Astrocyte of the cerebellum (primary cell): ENCODE measurements at regions not wholly inside any gene's neighbourhood (a gene's known extent, or its start where the extent isn't known, plus 50 kb on each side); places are given as distances from the start of the nearest gene placed in this dataset.

ENCODE experiments used
- DNase-seq: peaks from one replicate; pipeline ENCODE4 v3.0.0-alpha.2; 2011; ENCODE audit warnings: low read depth
- H3K4me3 ChIP-seq: 2 replicates; pipeline ENCODE4 v1.5.1; 2011; ENCODE audit warnings: mild to moderate bottlenecking, low read depth, low read length, moderate library complexity
- in situ Hi-C: cut with HindIII; loops from 2 replicates; pipeline ENCODE4 v1.10.0; 2017; ENCODE audit warnings: low sequenced_read_pairs
- TF ChIP-seq, protein P1 (sequence below): IDR thresholded peaks from 2 replicates; pipeline ENCODE4 v1.5.1; 2012; ENCODE audit warnings: low read length, low read depth, moderate library complexity, mild to moderate bottlenecking; ENCODE audit errors: missing control alignments

DNA sequence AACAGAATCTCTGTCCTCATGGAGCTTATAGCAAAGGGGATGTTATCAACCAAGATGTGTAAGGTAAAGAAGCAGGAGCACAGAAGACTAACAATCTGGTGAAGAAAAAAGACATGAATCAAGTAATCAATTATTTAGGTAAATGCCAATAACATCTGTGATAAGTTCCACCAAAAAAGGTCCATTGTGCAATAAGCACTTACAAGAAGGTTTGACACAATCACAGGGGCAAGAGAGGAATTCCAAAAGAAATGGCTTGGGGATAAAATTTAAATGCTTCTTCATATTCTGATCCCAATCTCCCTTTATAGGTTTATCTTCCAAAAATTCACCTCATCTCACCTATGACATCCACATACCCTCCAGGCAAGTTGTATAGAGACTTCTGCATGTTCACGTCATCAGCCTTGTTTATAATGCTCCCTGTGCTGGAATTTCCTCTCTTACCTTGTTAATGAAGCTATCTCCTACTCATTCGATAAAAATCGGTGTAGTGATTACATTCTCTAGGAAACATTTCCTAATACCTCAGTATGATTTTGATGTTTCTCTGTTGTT lies 53.6 kb upstream of the DPT start:
- no peak for DNase-seq
- in situ Hi-C loops = no loop called here
- TF ChIP-seq, protein P1, sequence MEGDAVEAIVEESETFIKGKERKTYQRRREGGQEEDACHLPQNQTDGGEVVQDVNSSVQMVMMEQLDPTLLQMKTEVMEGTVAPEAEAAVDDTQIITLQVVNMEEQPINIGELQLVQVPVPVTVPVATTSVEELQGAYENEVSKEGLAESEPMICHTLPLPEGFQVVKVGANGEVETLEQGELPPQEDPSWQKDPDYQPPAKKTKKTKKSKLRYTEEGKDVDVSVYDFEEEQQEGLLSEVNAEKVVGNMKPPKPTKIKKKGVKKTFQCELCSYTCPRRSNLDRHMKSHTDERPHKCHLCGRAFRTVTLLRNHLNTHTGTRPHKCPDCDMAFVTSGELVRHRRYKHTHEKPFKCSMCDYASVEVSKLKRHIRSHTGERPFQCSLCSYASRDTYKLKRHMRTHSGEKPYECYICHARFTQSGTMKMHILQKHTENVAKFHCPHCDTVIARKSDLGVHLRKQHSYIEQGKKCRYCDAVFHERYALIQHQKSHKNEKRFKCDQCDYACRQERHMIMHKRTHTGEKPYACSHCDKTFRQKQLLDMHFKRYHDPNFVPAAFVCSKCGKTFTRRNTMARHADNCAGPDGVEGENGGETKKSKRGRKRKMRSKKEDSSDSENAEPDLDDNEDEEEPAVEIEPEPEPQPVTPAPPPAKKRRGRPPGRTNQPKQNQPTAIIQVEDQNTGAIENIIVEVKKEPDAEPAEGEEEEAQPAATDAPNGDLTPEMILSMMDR = no peak
- no peak overlapping the region for H3K4me3 ChIP-seq

DNA sequence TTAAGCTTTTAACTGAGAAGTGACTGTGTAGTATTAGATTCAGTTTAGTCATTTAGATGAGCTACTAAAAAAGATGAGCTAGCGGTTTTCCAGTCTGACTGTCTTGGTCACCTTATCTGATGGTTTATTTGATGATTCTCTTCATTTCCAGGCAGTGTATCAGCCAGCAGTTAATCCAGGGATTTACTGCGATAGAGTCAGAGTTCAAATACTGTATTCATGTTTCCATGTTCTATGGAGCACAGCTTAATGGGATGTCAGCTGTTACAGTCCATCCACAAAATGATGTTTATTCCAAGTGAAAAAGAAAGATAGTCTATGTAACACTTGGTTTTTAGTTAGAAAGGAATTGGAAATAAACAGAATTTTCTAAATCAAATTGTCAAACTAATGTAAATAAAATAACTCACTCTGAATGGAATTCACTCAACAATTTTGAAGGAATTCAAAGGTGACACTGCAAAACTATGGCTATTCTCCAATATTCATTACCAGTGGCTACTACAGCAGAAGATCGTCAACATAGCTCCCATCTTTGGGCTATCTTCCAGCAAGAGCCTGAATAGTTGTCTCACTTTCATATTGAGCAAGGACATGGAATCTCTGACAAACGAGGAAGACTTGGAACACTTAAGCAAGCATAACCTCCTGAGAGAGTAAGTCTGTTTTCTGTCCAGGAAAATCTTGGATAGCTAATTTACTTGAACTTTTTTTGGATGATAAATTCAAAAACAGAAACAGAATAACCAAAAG lies 54.6 kb upstream of the DPT start:
- DNase-seq = no peak
- TF ChIP-seq, protein P1 = no peak
- in situ Hi-C loops = no loop called here
- H3K4me3 ChIP-seq = no peak overlapping the region

DNA sequence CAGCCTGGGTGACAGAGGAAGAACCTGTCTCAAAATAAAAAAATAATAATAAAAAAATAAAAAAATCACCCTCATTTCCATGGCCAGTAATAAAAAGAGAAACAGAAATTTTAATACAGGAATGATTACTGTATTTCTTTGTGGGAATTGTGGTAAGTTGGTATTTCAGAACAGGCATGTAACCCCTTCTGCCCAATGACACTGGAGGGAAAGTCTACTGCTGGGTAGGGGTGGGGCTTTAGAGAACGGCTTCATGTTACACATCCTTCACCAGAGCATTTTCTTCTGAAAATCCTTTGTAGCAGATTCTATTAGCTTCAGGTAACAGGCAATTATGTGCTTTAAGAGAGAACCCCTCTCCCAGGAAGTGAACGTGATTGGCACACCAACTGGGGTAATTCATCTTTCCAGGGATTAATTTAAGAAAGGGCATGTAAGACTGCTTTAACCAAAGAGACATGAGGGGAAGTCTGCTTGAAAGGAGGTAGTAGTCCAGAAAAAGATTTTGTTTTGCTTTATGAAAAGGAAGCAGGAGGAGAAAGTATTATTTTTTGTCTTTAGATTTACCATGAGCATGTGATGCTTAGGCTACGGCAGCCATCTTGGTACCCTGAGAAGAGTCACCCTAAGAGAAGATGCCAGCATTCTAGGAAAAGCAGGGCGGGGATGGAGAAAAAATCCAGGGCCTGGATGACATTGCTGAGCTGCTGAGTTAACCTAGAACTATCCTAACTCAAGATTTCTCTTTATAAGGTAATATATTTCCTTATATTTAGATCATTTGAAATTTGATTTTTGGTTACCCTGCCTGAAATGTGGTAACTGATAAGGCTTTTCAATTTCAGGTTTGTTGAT lies 57.7 kb upstream of the DPT start:
- H3K4me3 ChIP-seq = no peak overlapping the region
- TF ChIP-seq, protein P1 = no peak
- peak; percentile 16 for DNase-seq
- in situ Hi-C loops = no loop called here

DNA sequence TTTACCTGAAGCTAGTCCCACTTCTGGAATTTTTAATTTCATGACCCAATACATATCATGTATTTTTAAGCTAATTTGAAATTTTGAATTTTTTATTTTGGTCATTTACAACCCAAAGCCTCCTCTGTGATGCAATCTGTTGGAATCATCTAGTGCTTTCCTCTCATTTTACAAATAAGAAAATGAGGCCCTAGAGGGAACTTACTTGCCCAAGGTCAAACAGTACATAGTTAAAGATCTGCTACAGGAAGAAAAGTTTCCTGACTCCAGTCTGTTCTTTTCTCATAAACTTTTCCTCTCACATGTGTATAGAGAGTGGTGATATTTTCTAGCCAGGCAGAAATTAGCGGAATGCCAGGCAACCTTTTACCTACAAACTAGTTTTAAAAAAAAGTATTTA lies 59.3 kb upstream of the DPT start:
- in situ Hi-C loops = no loop called here

DNA sequence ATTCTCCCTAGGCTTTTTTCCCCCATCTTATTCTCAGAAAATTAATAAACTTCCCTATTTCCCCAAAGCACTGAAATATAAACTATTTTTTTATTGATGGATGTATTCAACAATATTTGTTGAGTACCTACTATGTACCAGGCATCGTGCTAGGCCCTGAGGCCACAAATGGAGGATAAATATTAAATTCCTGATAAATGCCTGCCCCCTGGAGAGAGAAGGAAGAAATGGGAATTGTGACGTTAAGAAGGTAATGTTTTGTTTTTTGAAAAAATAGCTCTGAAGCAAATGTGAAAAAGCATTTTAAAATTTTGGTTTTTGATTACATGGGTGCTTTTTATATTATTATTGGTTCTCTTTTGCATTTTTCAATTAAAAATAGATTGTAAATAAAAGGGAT lies 60.5 kb upstream of the DPT start:
- in situ Hi-C loops = no loop called here
- DNase-seq = no peak
- H3K4me3 ChIP-seq = no peak overlapping the region
- TF ChIP-seq, protein P1 = no peak

More for the DNA sequence above, 59.3 kb upstream of the DPT start:
- TF ChIP-seq, protein P1 = no peak
- H3K4me3 ChIP-seq = no peak overlapping the region
- DNase-seq = no peak

DNA sequence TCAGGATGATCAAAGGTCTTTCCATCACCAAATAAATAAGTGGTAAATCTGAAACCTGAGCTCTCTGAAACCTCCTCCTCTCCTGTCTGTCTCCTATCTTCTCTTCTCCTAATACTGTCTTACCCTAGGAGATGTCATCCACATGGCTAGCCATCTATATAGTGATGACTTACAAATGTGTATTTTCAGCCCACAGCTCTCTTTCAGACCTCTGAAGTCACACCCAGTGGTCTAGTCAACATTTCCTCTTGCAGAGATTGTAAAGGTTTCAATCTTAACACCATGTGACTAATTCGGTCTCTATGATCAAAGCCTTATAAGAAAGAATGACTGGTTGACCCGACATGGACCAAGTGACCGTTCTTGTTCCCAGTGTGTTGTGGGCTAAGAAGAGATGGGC lies 63.1 kb upstream of the DPT start:
- TF ChIP-seq, protein P1 = no peak
- DNase-seq = no peak
- in situ Hi-C loops = no loop called here
- H3K4me3 ChIP-seq = no peak overlapping the region
